ENCODE measurements at regions not wholly inside any gene's neighbourhood (a gene's known extent, or its start where the extent isn't known, plus 50 kb on each side); places are given as distances from the start of the nearest gene placed in this dataset.
"Not testable (repeated sequence)": the region's sequence is repeated elsewhere in the genome, so short reads cannot be mapped to it uniquely, and the experiment has no call there.

DNA sequence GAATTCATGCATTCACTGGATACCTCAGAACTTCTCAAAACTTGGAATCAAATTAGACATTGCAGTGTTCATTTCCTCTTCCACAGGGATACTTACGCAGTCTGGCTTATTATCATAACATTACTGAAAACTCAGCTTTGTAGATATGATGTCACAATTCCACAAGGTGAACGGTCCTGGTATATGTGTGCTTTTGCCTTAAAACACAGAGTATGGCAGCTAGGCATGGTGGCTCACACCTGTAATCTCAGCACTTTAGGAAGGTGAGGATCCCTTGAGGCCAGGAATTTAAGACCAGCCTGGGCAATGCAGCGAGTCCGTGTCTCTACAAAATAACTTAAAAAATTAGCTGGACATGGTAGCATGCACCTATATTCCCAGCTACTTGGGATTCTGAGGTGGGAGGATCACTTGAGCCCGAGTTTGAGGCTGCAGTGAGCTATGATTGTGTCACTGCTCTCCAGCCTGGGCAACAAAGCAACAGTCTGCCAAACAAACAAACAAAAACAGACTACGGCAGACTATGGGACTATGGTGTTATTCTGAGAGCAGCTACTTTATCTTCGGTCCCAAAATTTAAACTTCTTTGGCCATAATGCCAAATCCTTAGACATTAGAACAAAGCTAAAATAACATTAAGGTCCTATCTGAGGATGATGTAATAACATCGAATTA, 1191.9 kb upstream of the SLC39A10 start:
- no peak for DNase-seq

- DNase-seq, result not testable (repeated sequence)
Observed at GRCh38 chr2:194462883-194463282, 1194.1 kb upstream of the SLC39A10 start.

DNA sequence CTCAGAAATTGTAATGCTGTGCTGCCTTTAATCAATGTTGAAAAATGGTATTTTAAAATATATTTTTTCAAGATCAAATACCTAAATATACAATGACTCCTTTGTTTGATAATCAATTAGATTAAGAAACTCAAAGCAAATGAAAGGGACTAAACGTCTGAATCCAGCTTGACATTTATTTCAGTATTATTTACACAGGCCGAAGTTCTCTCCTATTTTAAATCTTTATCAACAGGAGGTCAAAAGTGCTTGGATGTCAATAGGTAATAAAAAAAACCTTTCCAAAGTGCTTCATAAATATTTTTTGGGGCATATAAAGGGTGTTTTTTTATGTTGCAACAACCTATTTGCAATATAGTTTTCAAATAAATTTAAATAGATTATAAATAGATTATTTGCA, 1201.7 kb upstream of the SLC39A10 start:
- DNase-seq, result no peak

- DNase-seq, result no peak
Observed at GRCh38 chr2:194452504-194452903, 1204.5 kb upstream of the SLC39A10 start.

DNA sequence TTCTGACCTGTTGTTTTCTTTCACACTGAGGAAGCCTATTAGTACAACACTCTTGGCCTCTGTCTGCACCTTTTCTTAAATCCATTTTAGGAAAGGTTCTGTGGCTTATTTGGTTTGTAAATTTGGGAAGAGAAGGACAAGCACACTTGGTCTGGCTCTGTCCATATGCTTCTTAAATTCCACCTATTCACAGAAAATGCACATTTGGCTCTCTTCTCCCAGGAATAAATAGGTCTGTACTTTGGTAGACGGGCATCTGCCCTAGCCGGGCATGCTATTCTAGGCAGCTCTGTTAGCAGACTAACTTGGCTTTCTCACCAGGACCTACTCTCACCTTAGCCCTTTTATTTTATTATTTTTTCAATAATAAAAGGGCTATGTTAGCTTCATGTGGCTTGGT, 1211.8 kb upstream of the SLC39A10 start:
- DNase-seq, result no peak

DNA sequence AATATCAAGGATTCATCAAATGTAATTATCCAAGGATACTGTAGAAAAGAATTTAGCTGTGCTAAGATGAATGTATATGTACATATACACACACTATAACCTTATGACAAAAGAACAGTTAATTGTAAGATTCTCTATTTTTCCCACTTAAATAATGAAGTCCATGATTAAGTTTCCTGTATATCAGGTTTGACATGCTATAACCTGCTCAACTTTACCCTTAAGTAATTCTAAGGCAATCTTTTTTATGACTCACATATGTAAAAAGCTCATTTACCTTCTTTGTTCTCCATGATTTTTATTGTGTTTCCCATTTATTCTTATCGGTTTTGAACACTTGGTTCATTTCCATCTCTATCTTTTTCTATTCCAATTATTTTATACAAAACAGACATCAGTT, 1213.1 kb upstream of the SLC39A10 start:
- DNase-seq, result no peak

DNA sequence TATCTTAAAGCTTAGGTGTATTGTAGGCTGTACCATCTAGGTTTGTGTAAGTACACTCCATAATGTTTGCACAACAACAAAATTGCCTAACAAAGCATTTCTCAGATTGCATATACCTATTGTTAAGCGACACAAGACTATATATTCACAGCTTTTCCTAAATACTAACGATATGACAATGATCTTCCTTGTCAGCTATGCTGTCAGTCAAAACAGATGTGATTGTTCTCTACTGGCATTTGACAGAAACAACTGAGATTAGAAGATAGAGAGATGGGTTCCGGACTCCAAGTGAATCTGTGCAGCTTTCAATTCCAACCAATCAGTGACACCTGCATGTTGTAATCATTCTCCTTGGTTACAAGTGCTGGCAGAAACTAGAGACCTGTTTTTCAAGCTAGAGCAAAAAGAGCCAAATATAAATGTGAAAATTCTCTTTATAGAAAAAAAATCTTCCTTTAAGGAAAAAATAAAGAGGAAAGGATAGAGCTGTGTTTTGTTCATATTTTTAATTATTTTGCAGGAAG, 1232.3 kb upstream of the SLC39A10 start:
- no peak for DNase-seq

GRCh38 chr2:194411221-194411620, 1245.8 kb upstream of the SLC39A10 start:
- no peak for DNase-seq

DNA sequence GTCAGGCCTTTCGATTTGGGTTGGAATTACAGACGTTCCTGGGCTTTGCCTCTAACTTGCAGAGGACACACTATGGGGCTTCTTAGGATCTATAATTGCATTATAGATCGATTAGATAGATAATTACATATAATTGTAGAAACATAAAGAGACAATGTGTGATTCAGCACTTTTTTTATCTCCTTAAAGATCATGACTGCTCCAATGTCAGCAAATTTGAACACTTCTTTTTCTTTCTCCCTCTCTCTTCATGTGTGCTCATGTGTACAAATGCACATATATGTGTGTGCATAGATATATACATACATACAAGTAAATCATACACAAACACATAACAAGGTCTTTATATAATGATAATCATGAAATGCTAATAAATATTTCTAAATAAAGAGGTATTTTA, 1261.2 kb upstream of the SLC39A10 start:
- no peak for DNase-seq

DNA sequence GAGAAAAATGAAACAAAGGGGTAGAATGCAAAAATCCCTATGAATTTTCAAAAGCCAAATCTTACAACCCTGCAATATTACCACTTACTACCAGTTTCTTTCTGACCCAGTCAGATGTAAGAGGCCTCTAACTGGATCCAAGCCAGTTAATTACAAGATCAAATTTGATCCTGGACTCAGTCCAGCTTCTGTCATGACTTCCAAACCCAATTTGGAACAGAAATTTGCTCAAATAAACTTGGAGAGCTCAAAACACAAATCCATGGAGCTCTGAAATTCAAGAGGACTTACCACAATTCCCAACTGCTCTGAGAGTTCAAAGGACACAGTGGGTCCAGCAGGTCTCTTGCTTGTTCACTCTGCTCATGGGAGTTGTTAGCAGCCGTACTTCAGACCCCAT, 1271.7 kb upstream of the SLC39A10 start:
- DNase-seq, result no peak

GRCh38 chr2:194383401-194383800, 1273.6 kb upstream of the SLC39A10 start:
- DNase-seq, result no peak

DNA sequence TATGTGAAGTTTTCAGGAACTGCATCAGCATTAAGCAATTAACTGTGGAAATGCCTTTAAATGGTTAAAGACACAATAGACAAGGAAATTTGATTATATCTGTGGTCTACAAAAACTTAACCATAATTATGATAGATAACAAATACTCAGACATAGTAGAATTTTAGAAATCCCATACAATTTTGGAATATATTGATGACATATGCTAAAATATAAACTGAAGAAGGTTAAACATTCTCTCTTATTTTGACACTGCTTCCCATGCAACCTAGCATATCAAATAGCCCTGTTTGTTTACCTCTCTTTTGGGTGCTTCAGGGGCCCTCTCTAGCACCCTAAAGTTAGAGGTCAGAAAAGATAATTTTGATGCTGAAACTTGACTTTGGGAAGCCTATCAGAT, 1274.8 kb upstream of the SLC39A10 start:
- no peak for DNase-seq

GRCh38 chr2:194380011-194380410, 1277.0 kb upstream of the SLC39A10 start:
- no peak for DNase-seq

GRCh38 chr2:194367390-194367789, 1289.6 kb upstream of the SLC39A10 start:
- not testable (repeated sequence) for DNase-seq

- no peak for DNase-seq
Observed at GRCh38 chr2:194363878-194364277, 1293.1 kb upstream of the SLC39A10 start.

- no peak for DNase-seq
Observed at GRCh38 chr2:194363295-194363694, 1293.7 kb upstream of the SLC39A10 start.

DNA sequence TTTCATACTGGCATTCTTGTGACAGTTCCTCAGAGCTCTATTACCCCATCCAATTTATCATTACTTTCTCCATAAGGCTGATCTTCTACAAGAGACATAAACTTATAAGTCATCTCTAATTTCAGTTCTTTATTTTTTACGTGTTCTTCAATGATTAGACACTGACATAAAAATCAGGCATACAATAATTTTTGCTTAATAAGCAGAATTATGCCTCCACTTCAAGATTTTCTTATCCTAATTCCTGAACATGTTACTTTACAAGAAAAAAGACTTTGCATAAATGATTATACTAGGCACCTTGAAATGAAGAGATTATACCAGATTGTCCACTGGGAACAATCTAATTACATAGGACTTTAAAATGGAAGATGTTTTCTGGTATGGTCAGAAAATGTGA, 1304.5 kb upstream of the SLC39A10 start:
- no peak for DNase-seq

DNA sequence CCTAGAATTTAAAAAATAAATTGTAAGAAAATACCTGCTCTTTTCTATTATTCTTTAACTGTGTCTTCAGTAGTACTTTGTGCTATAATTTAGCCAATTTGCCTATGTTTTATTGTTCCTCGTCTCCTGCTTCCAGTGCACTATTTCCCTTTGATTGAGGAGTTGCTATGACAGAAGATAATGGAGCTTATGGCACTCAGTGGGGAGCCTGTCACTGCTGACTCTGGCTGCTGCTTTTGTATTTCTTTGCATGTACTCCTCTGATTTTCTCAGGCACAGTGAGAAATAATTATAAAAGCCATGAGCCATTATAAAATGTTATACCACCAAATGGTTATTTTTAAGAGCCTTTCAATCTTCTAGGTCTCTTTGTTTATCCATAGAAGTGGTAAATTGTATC, 1310.8 kb upstream of the SLC39A10 start:
- DNase-seq, result no peak

DNA sequence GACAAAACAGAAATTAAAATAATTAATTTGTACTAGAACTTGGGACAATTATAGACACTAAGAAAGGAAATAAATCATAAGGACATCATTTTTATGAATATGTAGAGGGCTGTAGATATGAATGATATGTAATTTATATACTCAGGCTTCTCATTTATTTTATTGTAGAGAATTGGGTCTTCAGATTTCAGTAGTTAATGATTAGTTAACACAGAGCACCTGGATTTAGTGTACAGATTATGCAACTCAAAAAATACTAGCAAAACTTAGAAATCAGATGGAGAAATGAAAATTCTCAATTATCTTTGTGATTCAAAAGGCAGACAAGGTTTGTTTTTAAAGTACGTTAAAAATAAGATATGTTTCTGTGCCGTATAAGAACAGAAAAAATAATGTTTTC, 1311.7 kb upstream of the SLC39A10 start:
- no peak for DNase-seq

GRCh38 chr2:194343167-194343566, 1313.9 kb upstream of the SLC39A10 start:
- DNase-seq, result no peak

DNA sequence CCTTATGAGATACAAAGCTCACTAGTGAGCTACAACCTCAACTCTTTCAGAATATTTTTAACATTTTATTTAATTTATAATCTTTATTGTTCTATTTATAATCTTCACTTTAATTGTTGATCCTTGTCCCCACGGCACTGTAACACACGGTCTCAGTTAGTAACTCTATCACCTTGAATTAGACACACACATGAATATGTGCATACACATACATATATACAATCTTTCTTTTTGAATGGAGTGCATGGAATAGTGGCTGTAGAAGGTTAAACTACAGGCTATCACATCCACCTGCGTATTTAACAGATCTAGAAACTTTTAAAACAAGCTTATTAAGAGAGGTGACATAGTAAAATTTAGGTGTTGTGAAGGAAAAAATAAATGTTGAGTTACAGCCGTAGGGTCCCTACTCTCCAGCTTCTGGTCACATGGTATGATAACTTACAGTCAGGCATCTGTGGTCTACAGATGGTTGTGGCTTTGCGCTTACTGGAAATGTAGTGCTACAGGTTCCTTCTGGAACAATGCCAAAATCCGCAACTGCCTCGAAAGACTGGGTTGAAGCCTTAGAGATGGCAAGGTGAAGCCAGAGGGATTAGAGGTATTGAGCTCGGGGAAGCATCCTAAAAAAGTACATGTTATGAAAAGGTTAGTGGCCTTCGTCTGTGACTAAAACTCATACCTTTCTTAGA, 1324.1 kb upstream of the SLC39A10 start:
- DNase-seq, result no peak

GRCh38 chr2:194328456-194328855, 1328.6 kb upstream of the SLC39A10 start:
- no peak for DNase-seq

GRCh38 chr2:194327196-194327888, 1329.7 kb upstream of the SLC39A10 start:
- DNase-seq, result no peak

- no peak for DNase-seq
Observed at GRCh38 chr2:194323740-194324139, 1333.3 kb upstream of the SLC39A10 start.
